Retinal pigment epithelial cell (primary cell): ENCODE measurements at regions not wholly inside any gene's neighbourhood (a gene's known extent, or its start where the extent isn't known, plus 50 kb on each side); places are given as distances from the start of the nearest gene placed in this dataset.

ENCODE experiments used
- DNase-seq: peaks from one replicate; pipeline ENCODE4 v3.0.0-alpha.2; 2010; ENCODE audit warnings: low read depth
- H3K4me3 ChIP-seq: 2 replicates; pipeline ENCODE4 v1.5.1; 2011; ENCODE audit warnings: mild to moderate bottlenecking, low read length, control low read depth, moderate library complexity
- TF ChIP-seq, protein P1 (sequence below): conservative IDR thresholded peaks from 2 replicates; pipeline ENCODE4 v1.5.1; 2011; ENCODE audit warnings: low read depth, low read length, control low read depth, inconsistent platforms

DNA sequence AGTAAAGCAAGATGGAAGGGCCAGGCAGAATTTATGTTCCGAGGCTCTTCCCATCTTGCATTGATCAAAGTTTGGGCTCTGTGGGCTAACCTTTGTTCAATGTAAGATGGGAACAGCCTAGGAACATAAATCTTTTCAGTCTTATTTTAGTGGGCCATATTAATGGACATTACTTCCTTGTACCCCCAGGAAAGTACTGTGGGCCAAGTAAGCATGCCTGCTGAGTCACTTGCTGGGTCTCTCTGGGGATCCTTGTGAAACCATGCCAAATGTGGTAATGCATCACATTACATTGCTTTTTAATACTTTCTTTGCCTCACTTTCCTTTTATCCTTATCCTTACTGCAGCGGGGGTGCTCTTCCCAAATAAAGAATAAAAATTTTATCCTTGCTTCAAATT is 349.5 kb upstream of the POU1F1 start:
- TF ChIP-seq, protein P1, sequence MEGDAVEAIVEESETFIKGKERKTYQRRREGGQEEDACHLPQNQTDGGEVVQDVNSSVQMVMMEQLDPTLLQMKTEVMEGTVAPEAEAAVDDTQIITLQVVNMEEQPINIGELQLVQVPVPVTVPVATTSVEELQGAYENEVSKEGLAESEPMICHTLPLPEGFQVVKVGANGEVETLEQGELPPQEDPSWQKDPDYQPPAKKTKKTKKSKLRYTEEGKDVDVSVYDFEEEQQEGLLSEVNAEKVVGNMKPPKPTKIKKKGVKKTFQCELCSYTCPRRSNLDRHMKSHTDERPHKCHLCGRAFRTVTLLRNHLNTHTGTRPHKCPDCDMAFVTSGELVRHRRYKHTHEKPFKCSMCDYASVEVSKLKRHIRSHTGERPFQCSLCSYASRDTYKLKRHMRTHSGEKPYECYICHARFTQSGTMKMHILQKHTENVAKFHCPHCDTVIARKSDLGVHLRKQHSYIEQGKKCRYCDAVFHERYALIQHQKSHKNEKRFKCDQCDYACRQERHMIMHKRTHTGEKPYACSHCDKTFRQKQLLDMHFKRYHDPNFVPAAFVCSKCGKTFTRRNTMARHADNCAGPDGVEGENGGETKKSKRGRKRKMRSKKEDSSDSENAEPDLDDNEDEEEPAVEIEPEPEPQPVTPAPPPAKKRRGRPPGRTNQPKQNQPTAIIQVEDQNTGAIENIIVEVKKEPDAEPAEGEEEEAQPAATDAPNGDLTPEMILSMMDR: no peak

DNA sequence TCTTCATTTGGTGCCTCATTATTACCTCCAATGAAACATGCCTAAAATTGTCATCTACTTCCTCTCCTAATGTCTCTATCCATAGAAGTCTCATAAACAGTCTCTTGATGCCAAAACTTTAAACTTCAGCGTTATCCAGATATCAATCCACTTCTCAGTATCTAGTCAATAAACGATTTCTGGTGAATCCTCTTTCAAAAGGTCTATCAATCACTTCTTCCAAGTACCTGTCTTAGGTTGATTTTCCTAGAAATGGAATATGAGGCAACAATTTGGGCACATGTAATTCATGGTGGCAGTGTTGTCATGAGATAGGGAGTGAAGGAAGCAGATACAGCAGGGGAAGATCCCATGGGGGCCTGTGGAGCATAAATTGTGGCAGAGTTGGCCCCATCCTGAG is 348.5 kb upstream of the POU1F1 start:
- H3K4me3 ChIP-seq: no peak overlapping the region
- TF ChIP-seq, protein P1: no peak
- no peak for DNase-seq

More for the DNA sequence above, 349.5 kb upstream of the POU1F1 start:
- H3K4me3 ChIP-seq: no peak overlapping the region
- DNase-seq: no peak

- DNase-seq: no peak
- TF ChIP-seq, protein P1: no peak
- H3K4me3 ChIP-seq: no peak overlapping the region
Observed at GRCh38 chr3:87621667-87622066, 345.3 kb upstream of the POU1F1 start.

DNA sequence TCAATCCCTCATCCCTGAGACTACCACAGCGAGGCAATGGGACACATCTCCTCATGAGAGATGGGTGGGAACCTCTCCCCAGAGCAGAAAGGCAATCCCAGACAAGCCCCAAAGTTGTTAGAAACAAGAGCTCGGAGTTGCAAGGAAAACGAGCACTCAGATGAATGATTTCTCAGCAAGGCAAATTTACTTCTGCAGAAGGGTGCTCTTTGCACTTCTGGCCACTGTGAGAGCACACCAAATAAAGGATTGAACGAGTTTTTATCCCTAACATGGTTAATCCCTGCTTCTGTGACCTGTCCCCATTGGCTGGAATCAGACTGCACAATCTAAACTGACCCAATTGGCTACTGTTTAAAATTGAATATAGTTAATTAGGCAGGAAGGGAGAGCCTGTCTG is 339.1 kb upstream of the POU1F1 start:
- no peak for DNase-seq
- H3K4me3 ChIP-seq: no peak overlapping the region
- TF ChIP-seq, protein P1: no peak

DNA sequence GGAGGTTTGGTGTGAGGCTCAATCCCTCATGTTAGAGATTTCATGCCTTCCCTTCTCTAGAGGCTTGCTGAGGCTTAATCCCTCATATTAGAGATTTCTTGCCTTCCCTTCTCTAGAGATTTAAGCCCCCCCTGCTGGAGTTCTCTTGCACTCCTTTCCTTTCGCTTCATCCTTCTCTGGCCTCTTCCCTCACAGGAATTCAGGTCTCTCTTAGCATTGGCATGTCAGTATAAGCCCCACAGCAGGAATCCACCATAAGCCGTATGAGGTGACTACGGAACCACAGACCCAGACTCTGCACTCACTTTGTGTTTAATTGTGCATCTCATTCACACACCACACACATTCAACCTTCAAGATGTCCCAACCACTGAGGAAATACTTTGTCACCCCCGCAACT is 338.6 kb upstream of the POU1F1 start:
- H3K4me3 ChIP-seq: no peak overlapping the region
- DNase-seq: no peak
- TF ChIP-seq, protein P1: no peak

- TF ChIP-seq, protein P1: no peak
- H3K4me3 ChIP-seq: no peak overlapping the region
- DNase-seq: no peak
Observed at GRCh38 chr3:87607234-87607633, 330.9 kb upstream of the POU1F1 start.

DNA sequence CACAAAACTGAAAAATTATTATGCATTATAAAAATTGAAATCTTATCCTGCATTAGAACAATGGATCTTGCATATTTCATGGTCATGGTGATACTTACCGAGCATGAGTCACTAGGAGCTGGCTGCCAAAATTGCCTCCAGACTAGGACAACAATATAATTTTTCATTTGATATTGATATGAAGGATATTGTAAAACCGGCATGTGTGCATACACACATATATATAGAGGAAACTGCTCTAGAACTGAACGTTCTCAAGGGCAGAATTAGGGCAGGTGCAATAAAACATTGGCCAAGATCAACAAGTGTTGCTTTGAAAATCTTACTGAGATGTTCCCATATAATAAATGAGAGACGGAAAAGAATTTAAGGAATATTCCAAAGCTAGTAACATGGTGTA is 319.4 kb upstream of the POU1F1 start:
- no peak overlapping the region for H3K4me3 ChIP-seq
- TF ChIP-seq, protein P1: no peak
- no peak for DNase-seq
